GM21576 (cell line): ENCODE measurements at regions not wholly inside any gene's neighbourhood (a gene's known extent, or its start where the extent isn't known, plus 50 kb on each side); places are given as distances from the start of the nearest gene placed in this dataset.
A peak's percentile ranks its signal among the peaks of the same experiment; 100 is the strongest.

Source experiments
- ATAC-seq: cut with Tn5 transposase; IDR thresholded peaks from one replicate; pipeline ENCODE4 v1.9.1; 2021; ENCODE audit warnings: mild to moderate bottlenecking, moderate library complexity; ENCODE audit not compliant: unreplicated experiment

DNA sequence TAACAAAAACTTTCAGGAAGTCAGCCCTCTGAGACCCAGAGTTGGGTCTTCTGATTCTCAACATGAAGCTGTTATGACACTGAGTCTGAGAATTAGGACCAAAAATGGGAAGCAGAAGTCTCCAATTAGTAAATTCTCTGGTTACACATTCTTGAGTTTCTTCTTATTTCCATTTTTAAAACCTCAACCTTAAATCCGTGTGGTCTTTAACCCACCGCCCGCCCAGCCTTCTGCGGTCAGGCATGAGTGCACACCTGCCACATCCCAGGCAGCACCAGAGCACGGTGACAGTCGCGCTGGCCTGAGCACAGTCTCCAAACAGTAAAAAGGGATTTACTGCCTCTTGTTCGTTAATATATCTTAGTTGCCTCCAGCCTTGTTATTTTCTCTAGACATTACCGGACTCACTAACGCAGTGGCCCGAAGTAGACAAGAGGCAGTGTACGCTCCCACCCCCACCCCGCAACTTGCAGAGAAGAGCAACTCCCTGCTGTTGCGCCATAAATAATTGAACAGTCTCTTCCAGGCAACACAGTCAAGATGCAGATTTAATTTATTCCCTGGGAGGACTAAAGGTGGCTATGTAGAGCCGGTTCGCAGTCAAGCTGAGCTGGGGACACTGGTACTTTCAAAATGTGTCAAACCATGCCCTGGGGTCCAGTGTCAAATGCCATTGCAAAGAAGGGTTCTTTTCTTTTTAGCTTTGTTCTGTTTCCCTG lies 147.0 kb upstream of the CELF2 start:
- peak; percentile 57 for ATAC-seq

GRCh38 chr10:10871352-10871751 lies 146.3 kb upstream of the CELF2 start:
- no peak for ATAC-seq

DNA sequence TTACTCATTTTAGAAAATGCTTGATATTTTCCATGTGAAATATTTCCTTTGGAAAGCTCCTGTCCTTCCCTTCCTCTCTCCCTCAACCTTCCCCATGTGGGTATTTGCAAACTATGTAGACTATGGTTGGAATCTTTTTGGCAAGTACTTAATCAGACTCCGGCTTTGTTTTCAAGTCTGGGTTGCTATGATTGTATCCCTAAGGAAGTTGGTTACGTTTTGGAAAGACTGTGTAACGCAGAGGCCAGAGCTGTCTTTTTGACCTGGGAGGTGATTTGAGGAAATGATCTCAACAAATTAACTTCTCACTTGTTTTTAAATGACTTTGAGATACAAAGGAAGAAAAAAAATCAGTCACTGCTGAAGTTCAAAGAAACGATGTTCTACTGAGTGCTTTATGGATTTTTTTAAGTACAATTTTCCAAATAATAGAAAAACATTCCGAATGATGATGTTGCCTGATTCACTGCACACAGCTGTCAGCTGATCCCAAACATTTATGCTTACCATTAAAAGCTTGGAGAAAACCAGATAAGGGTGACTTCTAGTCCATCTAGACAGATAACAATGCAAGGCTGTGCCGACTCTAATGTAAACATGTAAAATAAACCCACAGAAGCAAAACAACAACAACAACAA lies 145.5 kb upstream of the CELF2 start:
- no peak for ATAC-seq

- ATAC-seq: no peak
Observed at GRCh38 chr10:10872764-10873163, 144.9 kb upstream of the CELF2 start.

DNA sequence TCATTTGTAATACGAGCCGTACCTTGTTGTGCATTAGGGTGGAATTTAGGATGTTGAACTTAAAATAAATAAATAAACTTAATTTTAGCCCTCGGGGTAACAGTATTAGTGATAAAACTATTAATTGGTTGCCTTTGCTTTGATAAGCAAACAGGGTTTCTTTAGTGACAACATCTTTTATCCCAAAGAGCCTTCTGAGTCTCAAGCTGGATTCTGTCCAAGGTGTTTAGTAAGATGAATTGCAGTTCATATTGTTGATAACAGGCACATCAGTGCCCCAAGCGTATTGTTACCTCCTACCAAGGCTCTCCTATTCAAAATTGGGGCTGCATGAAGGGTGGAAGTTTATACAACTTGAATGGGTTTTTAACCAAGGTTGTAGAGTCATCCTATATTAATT lies 144.4 kb upstream of the CELF2 start:
- ATAC-seq: no peak

DNA sequence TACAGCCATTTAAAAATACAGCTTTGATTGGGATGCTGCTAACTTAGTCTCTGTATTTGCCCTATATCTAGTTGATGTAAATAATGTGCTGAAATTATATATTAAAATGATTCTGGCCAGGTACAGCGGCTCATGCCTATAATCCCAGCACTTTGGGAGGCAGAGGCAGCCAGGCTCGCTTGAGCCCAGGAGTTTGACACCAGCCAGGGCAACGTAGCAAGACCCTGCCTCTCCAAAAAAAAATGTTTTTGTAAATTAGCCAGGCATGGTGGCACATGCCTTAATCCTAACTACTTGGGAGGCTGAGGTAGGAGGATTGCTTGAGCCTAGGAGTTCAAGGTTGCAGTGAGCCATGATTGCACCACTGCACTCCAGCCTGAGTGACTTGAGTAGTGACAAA lies 143.8 kb upstream of the CELF2 start:
- no peak for ATAC-seq

GRCh38 chr10:10878963-10879362 lies 138.7 kb upstream of the CELF2 start:
- ATAC-seq: no peak

GRCh38 chr10:10881117-10881813 lies 136.4 kb upstream of the CELF2 start:
- no peak for ATAC-seq

GRCh38 chr10:10883737-10884136 lies 133.9 kb upstream of the CELF2 start:
- no peak for ATAC-seq

DNA sequence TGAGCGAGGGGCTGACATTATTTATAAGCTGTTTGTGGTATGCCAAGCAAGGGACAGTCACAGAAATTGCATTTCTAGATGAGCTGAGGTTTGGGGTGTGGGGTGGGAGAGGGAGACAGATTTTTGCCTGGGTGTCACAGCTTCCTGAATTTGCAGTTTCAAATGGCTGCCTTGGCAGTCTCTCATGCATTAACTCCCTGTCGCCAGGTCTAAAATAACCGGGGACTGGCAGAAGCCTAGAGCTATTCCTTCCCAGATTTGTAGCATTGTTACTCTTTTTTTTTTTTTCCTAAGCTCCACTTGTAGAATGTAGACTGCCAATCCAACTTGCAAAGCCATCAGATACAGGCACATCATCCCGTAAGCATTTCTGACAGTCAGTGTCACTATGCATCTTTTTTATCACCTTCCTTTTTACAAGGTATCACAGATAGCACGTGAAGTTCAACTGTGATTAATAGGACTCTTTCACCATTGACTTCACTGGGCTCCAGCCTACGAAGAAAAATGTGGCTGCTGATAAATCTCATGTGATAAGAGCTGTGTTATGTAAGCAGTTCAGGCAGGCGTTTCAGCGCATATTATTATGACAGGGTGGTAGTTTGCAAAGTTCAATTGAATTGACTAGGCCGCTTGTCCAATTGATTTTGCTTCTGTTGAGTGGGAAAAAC lies 130.7 kb upstream of the CELF2 start:
- ATAC-seq: no peak

DNA sequence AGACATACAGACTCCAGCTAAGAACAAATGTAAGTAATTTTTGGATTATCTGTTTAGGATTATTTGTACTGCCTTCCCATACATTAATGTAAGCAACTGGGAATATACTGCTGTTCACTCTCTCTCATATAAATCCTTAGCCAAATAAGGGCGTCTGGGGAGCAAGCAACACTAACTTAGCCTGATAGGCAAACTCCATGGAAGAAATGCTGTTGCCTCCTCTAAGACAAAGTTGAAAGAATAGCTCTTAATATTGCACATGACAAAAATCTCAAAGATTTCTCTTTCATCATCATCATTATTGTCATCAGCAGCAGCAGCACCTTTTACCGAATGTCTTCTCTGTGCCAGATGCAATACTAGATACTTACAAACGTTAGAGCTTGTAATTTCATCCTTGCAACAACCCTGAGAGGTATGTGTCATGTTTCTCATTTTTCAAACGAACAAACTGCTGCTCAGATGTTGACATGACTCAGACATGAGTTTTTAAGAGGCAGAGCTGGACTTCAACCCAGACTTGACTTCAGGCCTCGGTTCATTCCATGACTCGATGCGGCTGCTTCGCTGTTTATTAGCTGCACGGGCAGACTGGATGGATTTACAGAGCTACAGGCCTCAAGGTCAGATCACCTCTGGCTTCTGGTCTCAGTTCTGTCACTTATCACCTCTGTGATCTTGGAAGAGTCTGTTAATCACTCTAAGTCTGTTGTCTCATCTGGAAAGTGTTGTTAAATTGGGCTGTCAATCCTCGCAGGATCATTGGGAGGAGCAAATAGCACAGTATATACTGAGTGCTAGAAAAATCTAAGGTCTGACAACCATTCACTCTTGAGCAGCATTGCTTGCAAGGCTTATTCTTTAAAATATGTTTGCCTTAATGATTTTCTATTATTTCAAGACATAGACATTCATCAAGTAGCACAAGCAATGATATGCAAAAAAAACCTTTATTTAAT lies 126.3 kb upstream of the CELF2 start:
- no peak for ATAC-seq

DNA sequence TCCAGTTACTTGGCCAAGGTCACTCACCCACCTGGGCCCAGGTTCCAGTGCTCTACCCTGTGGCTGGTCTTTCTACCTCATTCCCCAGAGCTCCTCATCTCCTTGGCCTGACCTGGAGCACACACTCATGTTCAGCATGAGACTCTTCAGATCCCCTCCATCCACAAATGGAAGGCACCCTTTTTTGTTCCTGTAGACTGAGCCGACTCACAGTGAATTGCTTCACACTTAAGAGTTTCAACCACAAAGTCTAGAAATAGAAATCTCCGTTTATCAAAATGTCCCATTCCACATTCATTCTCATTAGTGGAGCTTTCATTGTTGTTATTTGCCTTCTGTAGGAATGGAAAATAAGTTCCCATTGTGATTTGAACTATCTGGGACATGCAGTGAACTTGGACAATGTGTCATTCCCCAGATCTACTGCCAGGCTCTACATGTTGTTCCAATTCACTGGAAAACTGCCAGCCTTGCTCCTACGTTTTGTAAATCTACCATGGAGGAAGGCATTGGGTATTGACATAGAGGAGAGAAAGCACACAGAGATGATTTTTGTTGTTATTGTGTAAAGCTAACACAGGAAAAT lies 125.3 kb upstream of the CELF2 start:
- ATAC-seq: no peak

GRCh38 chr10:10897400-10897799 lies 120.3 kb upstream of the CELF2 start:
- no peak for ATAC-seq

DNA sequence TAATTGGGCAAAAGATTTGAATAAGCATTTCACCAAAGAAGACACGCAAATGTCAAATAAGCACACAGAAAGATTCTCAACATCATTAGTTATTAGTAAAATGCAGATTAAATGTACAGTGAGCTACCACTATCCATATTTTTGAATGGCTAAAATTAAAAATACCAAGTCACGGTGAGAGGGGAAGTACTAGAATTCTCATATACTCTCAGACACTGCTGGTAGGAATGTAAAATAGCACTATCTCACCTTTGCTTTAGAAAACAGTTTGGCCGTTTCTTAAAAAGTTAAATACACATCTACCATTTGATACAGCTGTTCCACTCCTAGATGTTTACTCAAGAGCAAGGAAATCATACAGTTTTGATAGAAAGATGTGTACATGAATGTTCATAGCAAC lies 115.8 kb upstream of the CELF2 start:
- ATAC-seq: no peak

DNA sequence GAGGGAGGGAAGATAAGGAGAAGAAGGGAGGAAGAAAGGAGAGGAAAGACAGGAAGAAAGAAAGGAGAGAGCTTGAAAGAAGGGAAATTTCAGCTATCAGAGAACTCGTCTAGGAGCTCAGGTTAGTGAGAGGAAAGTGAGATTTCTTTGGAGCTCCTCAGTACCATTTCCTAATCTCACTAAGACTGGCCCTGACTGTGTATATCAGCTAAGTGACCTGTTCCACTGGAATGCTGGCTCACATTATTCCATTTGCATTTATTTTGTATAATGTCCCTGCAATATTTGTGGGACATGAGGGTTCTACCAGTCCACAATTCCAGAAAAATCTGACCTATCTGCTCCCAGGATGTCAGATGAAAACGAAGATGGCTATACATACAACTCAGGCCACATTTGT lies 114.7 kb upstream of the CELF2 start:
- ATAC-seq: no peak

DNA sequence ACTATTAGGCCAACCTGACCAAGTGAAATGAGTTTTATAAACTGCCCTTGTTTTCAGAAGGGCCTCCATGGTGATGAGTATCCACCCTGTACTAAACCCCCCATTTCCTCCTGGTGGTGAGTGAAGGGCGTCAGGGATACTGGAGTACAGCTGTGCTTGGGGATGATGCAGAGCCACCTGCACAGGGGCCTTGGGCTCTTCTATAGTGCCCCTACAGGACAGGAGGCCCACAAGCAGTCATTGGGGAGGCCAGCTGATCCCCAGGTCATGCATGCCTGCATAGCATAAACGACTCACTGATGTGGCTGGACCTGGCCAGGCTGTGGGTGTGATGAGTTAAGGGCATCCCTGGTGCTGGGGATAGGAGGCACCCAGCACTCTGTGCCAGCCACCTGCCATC lies 114.1 kb upstream of the CELF2 start:
- no peak for ATAC-seq

DNA sequence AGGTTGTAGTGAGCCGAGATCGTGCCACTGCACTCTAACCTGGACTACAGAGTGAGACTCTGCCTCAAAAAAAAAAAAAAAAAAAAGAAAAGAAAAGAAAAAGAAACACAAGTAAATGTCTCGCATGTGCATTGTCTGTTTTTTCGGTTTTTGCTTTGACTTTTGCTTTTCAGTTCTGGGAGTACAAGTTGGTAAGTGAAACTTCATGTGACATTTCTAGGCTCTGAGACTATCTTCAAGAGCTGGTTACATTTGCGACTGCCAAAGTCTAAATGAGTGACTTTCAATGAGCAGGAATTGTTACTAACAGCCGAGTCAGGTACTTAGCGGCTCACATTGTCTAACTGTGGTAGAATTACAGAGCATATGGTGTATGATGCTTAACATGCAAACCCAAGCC lies 107.0 kb upstream of the CELF2 start:
- no peak for ATAC-seq

DNA sequence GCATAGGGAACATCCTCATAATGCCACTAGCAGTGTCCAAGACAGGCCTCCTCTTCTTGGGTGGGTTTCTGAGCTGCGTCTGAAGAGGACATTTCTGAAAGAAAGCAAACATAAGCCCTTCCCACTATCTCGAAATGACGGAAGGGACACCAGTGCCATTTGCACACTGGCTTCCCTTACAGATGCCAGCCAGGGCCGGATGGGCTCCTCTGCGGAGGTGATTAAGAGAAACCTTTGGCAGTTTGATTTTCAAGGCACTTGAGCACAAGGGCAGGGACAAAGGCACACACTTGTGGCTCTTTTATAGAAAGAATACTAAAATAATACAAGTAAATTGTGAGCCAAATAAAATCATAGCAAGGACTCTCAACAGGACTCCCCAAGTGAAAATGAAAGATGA lies 106.6 kb upstream of the CELF2 start:
- no peak for ATAC-seq

GRCh38 chr10:10911471-10911921 lies 106.2 kb upstream of the CELF2 start:
- no peak for ATAC-seq

DNA sequence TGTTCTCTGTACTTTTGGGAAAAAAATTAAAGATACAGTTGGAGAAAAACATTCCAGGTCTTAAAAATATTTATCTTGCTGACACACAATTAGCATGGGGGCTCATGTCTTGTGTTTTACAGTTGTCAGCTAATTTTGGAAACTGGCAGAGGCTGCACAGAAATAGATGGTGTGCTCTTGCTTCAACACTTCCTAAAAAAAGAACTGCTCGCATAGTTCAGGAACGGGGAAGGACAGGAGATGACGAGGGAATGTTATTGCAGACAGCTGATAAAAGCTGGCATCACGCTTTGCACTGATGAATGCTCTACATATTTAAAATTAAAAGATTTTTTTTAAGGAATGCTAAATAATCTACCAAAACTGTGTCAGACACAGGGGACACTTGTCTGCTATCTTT lies 103.5 kb upstream of the CELF2 start:
- no peak for ATAC-seq
